Sigmoid colon (tissue), 6 donors: ENCODE measurements at regions not wholly inside any gene's neighbourhood (a gene's known extent, or its start where the extent isn't known, plus 50 kb on each side); places are given as distances from the start of the nearest gene placed in this dataset.

Experiments
- DNase-seq: peaks from one replicate; pipeline ENCODE4 v3.0.0-alpha.2; 2019
- H3K27ac ChIP-seq, 4 donors: fragments of 200-600 bp; sonication (generic); one replicate each; pipeline ENCODE4 v1.5.1; 2016 to 2019; ENCODE audit warnings: mild to moderate bottlenecking in 1 of 4
- H3K27me3 ChIP-seq, 3 donors: fragments of 200-600 bp; sonication (generic); one replicate each; pipeline ENCODE4 v1.5.1; 2019; ENCODE audit warnings: mild to moderate bottlenecking in 1 of 3
- H3K36me3 ChIP-seq, 4 donors: fragments of 200-600 bp; sonication (generic); one replicate each; pipeline ENCODE4 v1.5.1; 2016 to 2019
- H3K4me1 ChIP-seq, 4 donors: fragments of 200-600 bp; sonication (generic); one replicate each; pipeline ENCODE4 v1.5.1; 2017 to 2019
- H3K4me3 ChIP-seq, 4 donors: fragments of 200-600 bp; sonication (generic); one replicate each; pipeline ENCODE4 v1.5.1; 2017 to 2019; ENCODE audit warnings: mild to moderate bottlenecking in 2 of 4, moderate library complexity in 1 of 4
- H3K9me3 ChIP-seq, 4 donors: fragments of 200-600 bp in 3 of 4; sonication (generic) in 3 of 4; one replicate each; pipeline versions ENCODE4 v1.5.1 to v1.6.1; 2013 to 2019
- CTCF ChIP-seq, 4 experiments: fragments of 450-650 bp in 3 of 4; fragments of 200-600 bp in 1 of 4; IDR thresholded peaks; one replicate each; pipeline ENCODE4 v1.5.1; 2016 to 2019; ENCODE audit warnings: antibody characterized with exemption in 4 of 4, mild to moderate bottlenecking in 3 of 4, moderate library complexity in 2 of 4
- EP300 ChIP-seq, 4 donors: sonication (generic); formaldehyde crosslinking; IDR thresholded peaks; one replicate each; pipeline ENCODE4 v1.6.1; 2017; ENCODE audit warnings: antibody characterized with exemption in 4 of 4
- POLR2A ChIP-seq, 2 donors: fragments of 450-650 bp; IDR thresholded peaks; one replicate each; pipeline ENCODE4 v1.6.1; 2016; ENCODE audit warnings: antibody characterized with exemption in 2 of 2, mild to moderate bottlenecking in 2 of 2, moderate library complexity in 2 of 2
- POLR2AphosphoS5 ChIP-seq, 4 donors: sonication (generic); formaldehyde crosslinking; IDR thresholded peaks; one replicate each; pipeline ENCODE4 v1.6.1; 2017; ENCODE audit warnings: antibody characterized with exemption in 4 of 4
- WGBS, 2 donors: extraction: QIAGEN DNeasy Blood & Tissue Kit; methylation state at CpG; one replicate each; pipeline ENCODE4 v1.1.7; 2013; 5-methylcytosine and 5-hydroxymethylcytosine counted together
- intact Hi-C: fragments of 100-400 bp; cut with DNase I; formaldehyde crosslinking; loops from one replicate; pipeline ENCODE4 v1.15.1; 2023
- donor health status: healthy with polysubstance abuse.
- donor health status: healthy.

DNA sequence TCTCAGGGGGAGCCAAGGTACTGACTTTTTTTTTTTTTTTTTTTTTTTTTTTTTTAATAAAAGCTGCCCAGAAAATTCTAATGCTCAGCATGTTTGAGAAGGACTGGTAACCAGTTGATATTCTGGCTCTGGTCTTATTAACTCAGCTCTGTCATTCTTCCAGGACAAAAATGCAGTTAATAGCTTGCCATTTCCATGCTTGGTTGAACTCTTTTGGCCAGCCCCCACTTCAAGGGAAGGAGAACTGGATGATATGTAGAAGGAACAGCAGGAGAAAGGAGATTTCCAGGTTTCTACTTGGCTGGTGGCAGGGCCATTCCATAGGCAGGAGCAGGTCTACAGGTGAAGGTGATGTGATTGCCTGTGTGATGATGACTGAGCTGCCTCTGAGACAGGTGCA lies 59.2 kb upstream of the TANC2 start:
- Histone ChIP-seq H3K27me3 (no peaks in the 10 kb centered on the region), H3K27ac (no peak overlapping the region), H3K4me1 (no peaks in the 10 kb centered on the region), H3K36me3 (no peaks in the 10 kb centered on the region), H3K4me3 (no peak overlapping the region), H3K9me3 (no peaks in the 10 kb centered on the region)
- no peak for DNase-seq
- TF ChIP-seq POLR2AphosphoS5 (IDR thresholded peaks at IDR 0.05), result no peak
- TF ChIP-seq CTCF (IDR thresholded peaks at IDR 0.05), result no peak
- no peak for TF ChIP-seq POLR2A (IDR thresholded peaks at IDR 0.05)
- no peak for TF ChIP-seq EP300 (IDR thresholded peaks at IDR 0.05)
- intact Hi-C loops, result no loop called here

- WGBS, 2 donors, result 71 to 81% methylated on average over 4 of the region's 4 CpGs
- TF ChIP-seq CTCF (IDR thresholded peaks at IDR 0.05), result no peak
- TF ChIP-seq POLR2AphosphoS5 (IDR thresholded peaks at IDR 0.05), result no peak
- TF ChIP-seq POLR2A (IDR thresholded peaks at IDR 0.05), result no peak
- no peak for TF ChIP-seq EP300 (IDR thresholded peaks at IDR 0.05)
- H3K9me3 ChIP-seq, result no peaks in the 10 kb centered on the region
- H3K36me3 ChIP-seq, result no peaks in the 10 kb centered on the region
- H3K27me3 ChIP-seq, result no peaks in the 10 kb centered on the region
- H3K27ac ChIP-seq, result no peak overlapping the region
- intact Hi-C loops, result no loop called here
- no peak for DNase-seq
- H3K4me3 ChIP-seq, result no peak overlapping the region
- H3K4me1 ChIP-seq, result no peaks in the 10 kb centered on the region
These were observed 60.8 kb upstream of the TANC2 start for GRCh38 chr17:62905233-62905632.

DNA sequence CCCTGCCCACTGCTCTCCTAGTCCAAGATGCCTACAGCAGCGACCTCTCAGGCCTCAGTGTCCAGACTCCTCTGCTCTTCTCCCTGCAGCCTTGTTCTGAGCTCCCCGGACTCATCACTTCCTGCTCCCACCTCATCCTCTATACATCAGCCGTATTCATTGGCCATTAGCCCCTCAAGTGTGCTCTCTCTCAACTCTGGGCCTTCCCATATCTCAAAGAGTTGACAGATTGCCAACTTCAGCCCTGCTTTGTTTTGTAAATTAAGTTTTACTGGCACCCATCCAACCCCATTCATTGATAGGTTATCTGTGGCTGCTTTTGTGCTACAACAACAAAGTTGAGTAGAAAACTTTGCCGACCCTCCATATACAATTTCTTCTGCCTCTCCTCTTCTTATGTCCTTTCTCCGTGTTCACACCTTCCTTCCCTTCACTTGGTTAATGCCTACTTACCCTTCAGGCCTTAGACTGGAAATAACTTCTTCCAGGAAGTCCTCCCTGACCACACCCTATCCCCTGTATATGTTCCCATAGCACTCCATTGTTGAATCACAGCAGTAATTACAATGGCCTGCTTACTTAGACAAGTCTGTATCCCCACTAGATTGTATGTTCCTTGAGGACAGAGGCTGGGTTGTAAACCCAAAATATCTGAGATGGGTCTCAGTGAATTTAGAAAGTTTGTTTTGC lies 63.4 kb upstream of the TANC2 start:
- 67 to 72% methylated on average over 5 of the region's 5 CpGs for WGBS, 2 donors
- intact Hi-C loops, result no loop called here

GRCh38 chr17:62901544-62901943 lies 64.5 kb upstream of the TANC2 start:
- no peaks in the 10 kb centered on the region for H3K36me3 ChIP-seq
- H3K27ac ChIP-seq, result no peak overlapping the region
- no peaks in the 10 kb centered on the region for H3K9me3 ChIP-seq
- WGBS, 2 donors, result 95% methylated on average over 8 of the region's 8 CpGs
- intact Hi-C loops, result no loop called here
- H3K4me1 ChIP-seq, result peaks cover 0 to 7% (median 0%) of the 10 kb centered on the region in 4 donors
- TF ChIP-seq POLR2AphosphoS5 (IDR thresholded peaks at IDR 0.05) (no peak), CTCF (IDR thresholded peaks at IDR 0.05) (no peak), EP300 (IDR thresholded peaks at IDR 0.05) (no peak), POLR2A (IDR thresholded peaks at IDR 0.05) (no peak)
- no peaks in the 10 kb centered on the region for H3K27me3 ChIP-seq
- no peak for DNase-seq
- no peak overlapping the region for H3K4me3 ChIP-seq

More for the DNA sequence above, 63.4 kb upstream of the TANC2 start:
- Histone ChIP-seq H3K27ac (no peak overlapping the region), H3K4me3 (no peak overlapping the region), H3K4me1 (peaks cover 0 to 4% (median 0%) of the 10 kb centered on the region in 4 donors), H3K36me3 (no peaks in the 10 kb centered on the region), H3K27me3 (no peaks in the 10 kb centered on the region), H3K9me3 (no peaks in the 10 kb centered on the region)
- DNase-seq, result no peak
- no peak for TF ChIP-seq POLR2AphosphoS5 (IDR thresholded peaks at IDR 0.05)
- TF ChIP-seq CTCF (IDR thresholded peaks at IDR 0.05), result no peak
- TF ChIP-seq POLR2A (IDR thresholded peaks at IDR 0.05), result no peak
- TF ChIP-seq EP300 (IDR thresholded peaks at IDR 0.05), result no peak

- H3K27ac ChIP-seq, result no peak overlapping the region
- 92 to 95% methylated on average over 5 of the region's 5 CpGs for WGBS, 2 donors
- H3K36me3 ChIP-seq, result no peaks in the 10 kb centered on the region
- DNase-seq, result no peak
- H3K27me3 ChIP-seq, result no peaks in the 10 kb centered on the region
- H3K9me3 ChIP-seq, result no peaks in the 10 kb centered on the region
- intact Hi-C loops, result no loop called here
- TF ChIP-seq EP300 (IDR thresholded peaks at IDR 0.05) (no peak), POLR2AphosphoS5 (IDR thresholded peaks at IDR 0.05) (no peak)
- H3K4me3 ChIP-seq, result no peak overlapping the region
- peaks cover 0 to 7% (median 0%) of the 10 kb centered on the region in 4 donors for H3K4me1 ChIP-seq
These were observed 65.9 kb upstream of the TANC2 start for GRCh38 chr17:62900096-62900495.
